Peyer's patch (tissue), 4 donors: ENCODE measurements at regions not wholly inside any gene's neighbourhood (a gene's known extent, or its start where the extent isn't known, plus 50 kb on each side); places are given as distances from the start of the nearest gene placed in this dataset.

Experiments used
- DNase-seq, 3 donors: peaks; one replicate each; pipeline ENCODE4 v3.0.0-alpha.2; 2017 to 2019
- H3K27ac ChIP-seq, 4 donors: fragments of 200-600 bp; sonication (generic); one replicate each; pipeline ENCODE4 v1.5.1; 2016 to 2019
- H3K27me3 ChIP-seq, 2 donors: fragments of 200-600 bp; sonication (generic); one replicate each; pipeline ENCODE4 v1.5.1; 2019
- H3K36me3 ChIP-seq, 3 donors: fragments of 200-600 bp; sonication (generic); one replicate each; pipeline ENCODE4 v1.5.1; 2016 to 2019
- H3K4me1 ChIP-seq, 4 donors: fragments of 200-600 bp; sonication (generic); one replicate each; pipeline ENCODE4 v1.5.1; 2016 to 2019
- H3K4me3 ChIP-seq, 4 donors: fragments of 200-600 bp; sonication (generic); 1 replicate in 3 of 4; 2 replicates in 1 of 4; pipeline ENCODE4 v1.5.1; 2016 to 2019; ENCODE audit warnings: mild to moderate bottlenecking in 1 of 4
- H3K9me3 ChIP-seq, 4 donors: fragments of 200-600 bp; sonication (generic); one replicate each; pipeline ENCODE4 v1.5.1; 2016 to 2019; ENCODE audit warnings: mild to moderate bottlenecking in 1 of 4
- POLR2A ChIP-seq, 2 donors: fragments of 450-650 bp; IDR thresholded peaks; one replicate each; pipeline ENCODE4 v1.5.1; 2017; ENCODE audit warnings: antibody characterized with exemption in 2 of 2, mild to moderate bottlenecking in 2 of 2, moderate library complexity in 2 of 2
- TF ChIP-seq, protein P1 (sequence below), 6 experiments: fragments of 450-650 bp in 4 of 6; fragments of 200-600 bp in 2 of 6; sonication (generic) in 1 of 6; IDR thresholded peaks; one replicate each; pipeline ENCODE4 v1.5.1; 2017 to 2019; ENCODE audit warnings: antibody characterized with exemption in 6 of 6, mild to moderate bottlenecking in 3 of 6, moderate library complexity in 1 of 6

GRCh38 chr22:47656806-47657205, 894.4 kb downstream of the TBC1D22A start:
- no peak overlapping the region for H3K27ac ChIP-seq
- TF ChIP-seq, protein P1, sequence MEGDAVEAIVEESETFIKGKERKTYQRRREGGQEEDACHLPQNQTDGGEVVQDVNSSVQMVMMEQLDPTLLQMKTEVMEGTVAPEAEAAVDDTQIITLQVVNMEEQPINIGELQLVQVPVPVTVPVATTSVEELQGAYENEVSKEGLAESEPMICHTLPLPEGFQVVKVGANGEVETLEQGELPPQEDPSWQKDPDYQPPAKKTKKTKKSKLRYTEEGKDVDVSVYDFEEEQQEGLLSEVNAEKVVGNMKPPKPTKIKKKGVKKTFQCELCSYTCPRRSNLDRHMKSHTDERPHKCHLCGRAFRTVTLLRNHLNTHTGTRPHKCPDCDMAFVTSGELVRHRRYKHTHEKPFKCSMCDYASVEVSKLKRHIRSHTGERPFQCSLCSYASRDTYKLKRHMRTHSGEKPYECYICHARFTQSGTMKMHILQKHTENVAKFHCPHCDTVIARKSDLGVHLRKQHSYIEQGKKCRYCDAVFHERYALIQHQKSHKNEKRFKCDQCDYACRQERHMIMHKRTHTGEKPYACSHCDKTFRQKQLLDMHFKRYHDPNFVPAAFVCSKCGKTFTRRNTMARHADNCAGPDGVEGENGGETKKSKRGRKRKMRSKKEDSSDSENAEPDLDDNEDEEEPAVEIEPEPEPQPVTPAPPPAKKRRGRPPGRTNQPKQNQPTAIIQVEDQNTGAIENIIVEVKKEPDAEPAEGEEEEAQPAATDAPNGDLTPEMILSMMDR (IDR thresholded peaks at IDR 0.05): no peak
- TF ChIP-seq POLR2A (IDR thresholded peaks at IDR 0.05): no peak
- no peaks in the 10 kb centered on the region for H3K27me3 ChIP-seq
- no peaks in the 10 kb centered on the region for H3K9me3 ChIP-seq
- H3K36me3 ChIP-seq: no peaks in the 10 kb centered on the region
- DNase-seq: no peak
- H3K4me3 ChIP-seq: no peak overlapping the region
- no peaks in the 10 kb centered on the region for H3K4me1 ChIP-seq

DNA sequence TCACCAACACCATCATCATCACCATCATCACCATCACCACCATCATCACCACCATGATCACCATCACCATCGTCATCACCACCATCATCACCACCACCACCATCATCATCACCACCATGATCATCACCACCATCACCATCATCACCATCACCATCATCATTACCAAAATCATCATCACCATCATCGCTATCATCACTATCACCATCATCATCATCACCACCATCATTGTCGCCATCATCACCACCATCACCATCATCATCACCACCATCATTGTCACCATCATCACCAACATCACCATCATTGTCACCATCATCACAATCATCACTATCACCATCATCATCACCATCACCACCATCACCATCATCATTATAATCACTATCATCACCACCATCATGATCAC, 893.5 kb downstream of the TBC1D22A start:
- TF ChIP-seq POLR2A (IDR thresholded peaks at IDR 0.05): no peak
- TF ChIP-seq, protein P1 (IDR thresholded peaks at IDR 0.05): no peak

GRCh38 chr22:47654922-47655491, 892.6 kb downstream of the TBC1D22A start:
- Histone ChIP-seq H3K4me1 (no peaks in the 10 kb centered on the region), H3K27me3 (no peaks in the 10 kb centered on the region), H3K36me3 (no peaks in the 10 kb centered on the region), H3K9me3 (no peaks in the 10 kb centered on the region), H3K27ac (no peak overlapping the region), H3K4me3 (no peak overlapping the region)
- TF ChIP-seq, protein P1 (IDR thresholded peaks at IDR 0.05): no peak
- no peak for TF ChIP-seq POLR2A (IDR thresholded peaks at IDR 0.05)
- no peak for DNase-seq

More for the DNA sequence above, 893.5 kb downstream of the TBC1D22A start:
- H3K27ac ChIP-seq: no peak overlapping the region
- no peaks in the 10 kb centered on the region for H3K27me3 ChIP-seq
- H3K4me3 ChIP-seq: no peak overlapping the region
- no peaks in the 10 kb centered on the region for H3K4me1 ChIP-seq
- H3K36me3 ChIP-seq: no peaks in the 10 kb centered on the region
- no peak for DNase-seq
- H3K9me3 ChIP-seq: no peaks in the 10 kb centered on the region

- H3K27me3 ChIP-seq: no peaks in the 10 kb centered on the region
- H3K27ac ChIP-seq: no peak overlapping the region
- TF ChIP-seq POLR2A (IDR thresholded peaks at IDR 0.05): no peak
- DNase-seq: no peak
- H3K4me3 ChIP-seq: no peak overlapping the region
- no peaks in the 10 kb centered on the region for H3K4me1 ChIP-seq
- H3K9me3 ChIP-seq: no peaks in the 10 kb centered on the region
- H3K36me3 ChIP-seq: no peaks in the 10 kb centered on the region
These were observed 891.5 kb downstream of the TBC1D22A start for GRCh38 chr22:47653921-47654320.

DNA sequence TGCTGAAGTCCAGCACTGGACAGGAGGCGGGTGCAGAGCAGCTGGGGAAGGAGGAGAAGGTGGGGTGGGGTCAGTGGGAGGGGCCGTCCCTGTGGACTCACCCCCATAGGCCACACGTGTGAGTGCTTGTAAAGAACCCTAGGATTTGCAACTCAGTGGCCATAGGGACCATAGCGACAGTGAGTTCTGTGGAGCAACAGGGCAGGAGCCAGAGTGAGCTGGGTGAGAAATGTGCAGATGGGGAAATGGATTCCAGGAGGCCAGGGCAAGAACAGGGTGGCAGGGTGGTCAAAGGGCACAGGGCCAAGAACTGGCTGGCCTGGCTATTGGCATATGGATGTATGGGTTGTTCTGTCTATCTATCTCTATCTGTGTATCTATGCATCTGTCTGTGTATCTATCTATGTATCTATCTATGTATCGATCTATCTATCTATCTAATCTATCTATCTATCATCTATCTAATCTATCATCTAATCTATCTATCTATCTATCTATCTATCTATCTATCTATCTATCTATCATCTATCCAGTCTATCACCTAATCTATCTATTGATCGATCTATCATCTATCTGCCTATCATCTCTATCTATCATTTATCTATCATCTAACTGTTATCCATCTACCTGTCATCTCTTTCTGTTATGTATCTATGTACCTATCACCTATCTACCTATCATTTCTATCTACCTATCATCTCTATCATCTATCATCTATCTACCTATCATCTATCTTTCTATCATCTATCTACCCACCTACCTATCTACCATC, 889.0 kb downstream of the TBC1D22A start:
- H3K4me1 ChIP-seq: no peaks in the 10 kb centered on the region
- H3K4me3 ChIP-seq: no peak overlapping the region
- DNase-seq: no peak
- TF ChIP-seq, protein P1 (IDR thresholded peaks at IDR 0.05): no peak
- no peak for TF ChIP-seq POLR2A (IDR thresholded peaks at IDR 0.05)
- no peaks in the 10 kb centered on the region for H3K36me3 ChIP-seq
- no peaks in the 10 kb centered on the region for H3K27me3 ChIP-seq
- H3K27ac ChIP-seq: no peak overlapping the region
- H3K9me3 ChIP-seq: no peaks in the 10 kb centered on the region

- H3K9me3 ChIP-seq: no peaks in the 10 kb centered on the region
- H3K4me3 ChIP-seq: no peak overlapping the region
- H3K27ac ChIP-seq: no peak overlapping the region
- no peaks in the 10 kb centered on the region for H3K27me3 ChIP-seq
- DNase-seq: no peak
- no peaks in the 10 kb centered on the region for H3K4me1 ChIP-seq
- TF ChIP-seq, protein P1 (IDR thresholded peaks at IDR 0.05): no peak
- no peak for TF ChIP-seq POLR2A (IDR thresholded peaks at IDR 0.05)
- no peaks in the 10 kb centered on the region for H3K36me3 ChIP-seq
These were observed 885.3 kb downstream of the TBC1D22A start for GRCh38 chr22:47647720-47648119.
